ENCODE measurements at regions not wholly inside any gene's neighbourhood (a gene's known extent, or its start where the extent isn't known, plus 50 kb on each side); places are given as distances from the start of the nearest gene placed in this dataset.

GRCh38 chr4:157964463-157964862 lies 208.4 kb downstream of the GASK1B start:
- no peaks in the 10 kb centered on the region for H3K9me3 ChIP-seq (ENCODE audit: control insufficient read depth, insufficient read depth, low read depth, low read length)
- TF ChIP-seq ZNF121 (tag by site-specific recombination; IDR thresholded peaks at IDR 0.05), result no peak
- TF ChIP-seq ZNF157 (tag by site-specific recombination; IDR thresholded peaks at IDR 0.05), result no peak
- no peak for TF ChIP-seq ZNF280C (tag by site-specific recombination; IDR thresholded peaks at IDR 0.05)
- TF ChIP-seq, protein P1, sequence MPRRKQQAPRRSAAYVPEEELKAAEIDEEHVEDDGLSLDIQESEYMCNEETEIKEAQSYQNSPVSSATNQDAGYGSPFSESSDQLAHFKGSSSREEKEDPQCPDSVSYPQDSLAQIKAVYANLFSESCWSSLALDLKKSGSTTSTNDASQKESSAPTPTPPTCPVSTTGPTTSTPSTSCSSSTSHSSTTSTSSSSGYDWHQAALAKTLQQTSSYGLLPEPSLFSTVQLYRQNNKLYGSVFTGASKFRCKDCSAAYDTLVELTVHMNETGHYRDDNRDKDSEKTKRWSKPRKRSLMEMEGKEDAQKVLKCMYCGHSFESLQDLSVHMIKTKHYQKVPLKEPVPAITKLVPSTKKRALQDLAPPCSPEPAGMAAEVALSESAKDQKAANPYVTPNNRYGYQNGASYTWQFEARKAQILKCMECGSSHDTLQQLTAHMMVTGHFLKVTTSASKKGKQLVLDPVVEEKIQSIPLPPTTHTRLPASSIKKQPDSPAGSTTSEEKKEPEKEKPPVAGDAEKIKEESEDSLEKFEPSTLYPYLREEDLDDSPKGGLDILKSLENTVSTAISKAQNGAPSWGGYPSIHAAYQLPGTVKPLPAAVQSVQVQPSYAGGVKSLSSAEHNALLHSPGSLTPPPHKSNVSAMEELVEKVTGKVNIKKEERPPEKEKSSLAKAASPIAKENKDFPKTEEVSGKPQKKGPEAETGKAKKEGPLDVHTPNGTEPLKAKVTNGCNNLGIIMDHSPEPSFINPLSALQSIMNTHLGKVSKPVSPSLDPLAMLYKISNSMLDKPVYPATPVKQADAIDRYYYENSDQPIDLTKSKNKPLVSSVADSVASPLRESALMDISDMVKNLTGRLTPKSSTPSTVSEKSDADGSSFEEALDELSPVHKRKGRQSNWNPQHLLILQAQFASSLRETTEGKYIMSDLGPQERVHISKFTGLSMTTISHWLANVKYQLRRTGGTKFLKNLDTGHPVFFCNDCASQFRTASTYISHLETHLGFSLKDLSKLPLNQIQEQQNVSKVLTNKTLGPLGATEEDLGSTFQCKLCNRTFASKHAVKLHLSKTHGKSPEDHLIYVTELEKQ (tag by site-specific recombination; IDR thresholded peaks at IDR 0.05; ENCODE audit: borderline replicate concordance), result no peak
- no peak for TF ChIP-seq YY2 (tag by site-specific recombination; IDR thresholded peaks at IDR 0.05)
- no peak for TF ChIP-seq ZNF292 (tag by site-specific recombination; IDR thresholded peaks at IDR 0.05; ENCODE audit: borderline replicate concordance, low read depth)
- no peak for TF ChIP-seq GFI1B (tag by site-specific recombination; IDR thresholded peaks at IDR 0.05)
- no peak for TF ChIP-seq ZBTB21 (tag by site-specific recombination; IDR thresholded peaks at IDR 0.05)
- no peak for TF ChIP-seq MZF1 (tag by site-specific recombination; IDR thresholded peaks at IDR 0.05; ENCODE audit: borderline replicate concordance)
- no peak overlapping the region for H3K4me3 ChIP-seq (ENCODE audit: low read depth, low read length)
- H3K4me1 ChIP-seq (ENCODE audit: control insufficient read depth, insufficient read depth, low read length), result no peaks in the 10 kb centered on the region
- ChIA-PET CTCF (interaction anchor here (0.6 kb wide), 1 partner anchor 15 kb away, joined by 3 read pairs; no protein-coding TSS in a partner anchor), POLR2A (no interaction called here)
- H3K27ac ChIP-seq (ENCODE audit: extremely low read depth, low read depth, low read length), result no peak overlapping the region
- H3K36me3 ChIP-seq (ENCODE audit: control insufficient read depth in 2 of 2, insufficient read depth in 1 of 2, low read length in 2 of 2), result no peaks in the 10 kb centered on the region

GRCh38 chr4:157961229-157961990 lies 211.4 kb downstream of the GASK1B start:
- ChIA-PET POLR2A (no interaction called here), CTCF (interaction anchor here (0.5 kb wide), 1 partner anchor 16 kb away, joined by 3 read pairs; no protein-coding TSS in a partner anchor)
- H3K9me3 ChIP-seq (ENCODE audit: control insufficient read depth, insufficient read depth, low read depth, low read length), result no peaks in the 10 kb centered on the region
- no peaks in the 10 kb centered on the region for H3K4me1 ChIP-seq (ENCODE audit: control insufficient read depth, insufficient read depth, low read length)
- H3K36me3 ChIP-seq (ENCODE audit: control insufficient read depth in 2 of 2, insufficient read depth in 1 of 2, low read length in 2 of 2), result no peaks in the 10 kb centered on the region
- no peak overlapping the region for H3K27ac ChIP-seq (ENCODE audit: extremely low read depth, low read depth, low read length)
- H3K4me3 ChIP-seq (ENCODE audit: low read depth, low read length), result no peak overlapping the region
- no peak for TF ChIP-seq ZIC2 (tag by site-specific recombination; IDR thresholded peaks at IDR 0.05)
- no peak for TF ChIP-seq ZNF274 (IDR thresholded peaks at IDR 0.05; ENCODE audit: low read length)
- no peak for TF ChIP-seq ZNF274 (tag by site-specific recombination; IDR thresholded peaks at IDR 0.05; ENCODE audit: borderline replicate concordance)
- TF ChIP-seq ZNF26 (tag by site-specific recombination; IDR thresholded peaks at IDR 0.05), result no peak
- TF ChIP-seq, protein P2, sequence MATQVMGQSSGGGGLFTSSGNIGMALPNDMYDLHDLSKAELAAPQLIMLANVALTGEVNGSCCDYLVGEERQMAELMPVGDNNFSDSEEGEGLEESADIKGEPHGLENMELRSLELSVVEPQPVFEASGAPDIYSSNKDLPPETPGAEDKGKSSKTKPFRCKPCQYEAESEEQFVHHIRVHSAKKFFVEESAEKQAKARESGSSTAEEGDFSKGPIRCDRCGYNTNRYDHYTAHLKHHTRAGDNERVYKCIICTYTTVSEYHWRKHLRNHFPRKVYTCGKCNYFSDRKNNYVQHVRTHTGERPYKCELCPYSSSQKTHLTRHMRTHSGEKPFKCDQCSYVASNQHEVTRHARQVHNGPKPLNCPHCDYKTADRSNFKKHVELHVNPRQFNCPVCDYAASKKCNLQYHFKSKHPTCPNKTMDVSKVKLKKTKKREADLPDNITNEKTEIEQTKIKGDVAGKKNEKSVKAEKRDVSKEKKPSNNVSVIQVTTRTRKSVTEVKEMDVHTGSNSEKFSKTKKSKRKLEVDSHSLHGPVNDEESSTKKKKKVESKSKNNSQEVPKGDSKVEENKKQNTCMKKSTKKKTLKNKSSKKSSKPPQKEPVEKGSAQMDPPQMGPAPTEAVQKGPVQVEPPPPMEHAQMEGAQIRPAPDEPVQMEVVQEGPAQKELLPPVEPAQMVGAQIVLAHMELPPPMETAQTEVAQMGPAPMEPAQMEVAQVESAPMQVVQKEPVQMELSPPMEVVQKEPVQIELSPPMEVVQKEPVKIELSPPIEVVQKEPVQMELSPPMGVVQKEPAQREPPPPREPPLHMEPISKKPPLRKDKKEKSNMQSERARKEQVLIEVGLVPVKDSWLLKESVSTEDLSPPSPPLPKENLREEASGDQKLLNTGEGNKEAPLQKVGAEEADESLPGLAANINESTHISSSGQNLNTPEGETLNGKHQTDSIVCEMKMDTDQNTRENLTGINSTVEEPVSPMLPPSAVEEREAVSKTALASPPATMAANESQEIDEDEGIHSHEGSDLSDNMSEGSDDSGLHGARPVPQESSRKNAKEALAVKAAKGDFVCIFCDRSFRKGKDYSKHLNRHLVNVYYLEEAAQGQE (tag by site-specific recombination; IDR thresholded peaks at IDR 0.05), result no peak
- no peak for TF ChIP-seq ZNF341 (tag by site-specific recombination; IDR thresholded peaks at IDR 0.05; ENCODE audit: low read depth)
- no peak for TF ChIP-seq ZNF10 (tag by site-specific recombination; IDR thresholded peaks at IDR 0.05)
- no peak for TF ChIP-seq ZNF639 (tag by site-specific recombination; IDR thresholded peaks at IDR 0.05)
- TF ChIP-seq ZFHX2 (tag by site-specific recombination; conservative IDR thresholded peaks at IDR 0.05), result no peak
- no peak for TF ChIP-seq ZNF175 (tag by site-specific recombination; IDR thresholded peaks at IDR 0.05)
- TF ChIP-seq, protein P3, sequence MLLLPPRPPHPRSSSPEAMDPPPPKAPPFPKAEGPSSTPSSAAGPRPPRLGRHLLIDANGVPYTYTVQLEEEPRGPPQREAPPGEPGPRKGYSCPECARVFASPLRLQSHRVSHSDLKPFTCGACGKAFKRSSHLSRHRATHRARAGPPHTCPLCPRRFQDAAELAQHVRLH (tag by site-specific recombination; IDR thresholded peaks at IDR 0.05), result no peak
